ENCODE measurements at regions not wholly inside any gene's neighbourhood (a gene's known extent, or its start where the extent isn't known, plus 50 kb on each side); places are given as distances from the start of the nearest gene placed in this dataset.

- Histone ChIP-seq H3K27ac (ENCODE audit: extremely low read depth, low read depth, low read length) (no peak overlapping the region), H3K4me1 (ENCODE audit: control insufficient read depth, insufficient read depth, low read length) (peaks cover 15% of the 10 kb centered on the region), H3K9me3 (ENCODE audit: control insufficient read depth, insufficient read depth, low read depth, low read length) (no peaks in the 10 kb centered on the region), H3K36me3 (ENCODE audit: control insufficient read depth in 2 of 2, insufficient read depth in 1 of 2, low read length in 2 of 2) (no peaks in the 10 kb centered on the region), H3K4me3 (ENCODE audit: low read depth, low read length) (no peak overlapping the region)
- ChIA-PET CTCF (interaction anchor here (0.6 kb wide), 1 partner anchor 313 kb away, joined by 4 read pairs; no protein-coding TSS in a partner anchor), POLR2A (no interaction called here)
- TF ChIP-seq, protein P1, sequence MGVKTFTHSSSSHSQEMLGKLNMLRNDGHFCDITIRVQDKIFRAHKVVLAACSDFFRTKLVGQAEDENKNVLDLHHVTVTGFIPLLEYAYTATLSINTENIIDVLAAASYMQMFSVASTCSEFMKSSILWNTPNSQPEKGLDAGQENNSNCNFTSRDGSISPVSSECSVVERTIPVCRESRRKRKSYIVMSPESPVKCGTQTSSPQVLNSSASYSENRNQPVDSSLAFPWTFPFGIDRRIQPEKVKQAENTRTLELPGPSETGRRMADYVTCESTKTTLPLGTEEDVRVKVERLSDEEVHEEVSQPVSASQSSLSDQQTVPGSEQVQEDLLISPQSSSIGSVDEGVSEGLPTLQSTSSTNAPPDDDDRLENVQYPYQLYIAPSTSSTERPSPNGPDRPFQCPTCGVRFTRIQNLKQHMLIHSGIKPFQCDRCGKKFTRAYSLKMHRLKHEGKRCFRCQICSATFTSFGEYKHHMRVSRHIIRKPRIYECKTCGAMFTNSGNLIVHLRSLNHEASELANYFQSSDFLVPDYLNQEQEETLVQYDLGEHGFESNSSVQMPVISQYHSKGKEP (tag by site-specific recombination; IDR thresholded peaks at IDR 0.05), result no peak
- no peak for TF ChIP-seq ZNF629 (tag by site-specific recombination; IDR thresholded peaks at IDR 0.05)
- no peak for TF ChIP-seq MYNN (tag by site-specific recombination; IDR thresholded peaks at IDR 0.05; ENCODE audit: borderline replicate concordance)
- no peak for TF ChIP-seq ZNF214 (tag by site-specific recombination; IDR thresholded peaks at IDR 0.05; ENCODE audit: borderline replicate concordance)
- no peak for TF ChIP-seq ZNF555 (tag by site-specific recombination; conservative IDR thresholded peaks at IDR 0.05)
- TF ChIP-seq ZSCAN30 (tag by site-specific recombination; IDR thresholded peaks at IDR 0.05), result no peak
- TF ChIP-seq, protein P2, sequence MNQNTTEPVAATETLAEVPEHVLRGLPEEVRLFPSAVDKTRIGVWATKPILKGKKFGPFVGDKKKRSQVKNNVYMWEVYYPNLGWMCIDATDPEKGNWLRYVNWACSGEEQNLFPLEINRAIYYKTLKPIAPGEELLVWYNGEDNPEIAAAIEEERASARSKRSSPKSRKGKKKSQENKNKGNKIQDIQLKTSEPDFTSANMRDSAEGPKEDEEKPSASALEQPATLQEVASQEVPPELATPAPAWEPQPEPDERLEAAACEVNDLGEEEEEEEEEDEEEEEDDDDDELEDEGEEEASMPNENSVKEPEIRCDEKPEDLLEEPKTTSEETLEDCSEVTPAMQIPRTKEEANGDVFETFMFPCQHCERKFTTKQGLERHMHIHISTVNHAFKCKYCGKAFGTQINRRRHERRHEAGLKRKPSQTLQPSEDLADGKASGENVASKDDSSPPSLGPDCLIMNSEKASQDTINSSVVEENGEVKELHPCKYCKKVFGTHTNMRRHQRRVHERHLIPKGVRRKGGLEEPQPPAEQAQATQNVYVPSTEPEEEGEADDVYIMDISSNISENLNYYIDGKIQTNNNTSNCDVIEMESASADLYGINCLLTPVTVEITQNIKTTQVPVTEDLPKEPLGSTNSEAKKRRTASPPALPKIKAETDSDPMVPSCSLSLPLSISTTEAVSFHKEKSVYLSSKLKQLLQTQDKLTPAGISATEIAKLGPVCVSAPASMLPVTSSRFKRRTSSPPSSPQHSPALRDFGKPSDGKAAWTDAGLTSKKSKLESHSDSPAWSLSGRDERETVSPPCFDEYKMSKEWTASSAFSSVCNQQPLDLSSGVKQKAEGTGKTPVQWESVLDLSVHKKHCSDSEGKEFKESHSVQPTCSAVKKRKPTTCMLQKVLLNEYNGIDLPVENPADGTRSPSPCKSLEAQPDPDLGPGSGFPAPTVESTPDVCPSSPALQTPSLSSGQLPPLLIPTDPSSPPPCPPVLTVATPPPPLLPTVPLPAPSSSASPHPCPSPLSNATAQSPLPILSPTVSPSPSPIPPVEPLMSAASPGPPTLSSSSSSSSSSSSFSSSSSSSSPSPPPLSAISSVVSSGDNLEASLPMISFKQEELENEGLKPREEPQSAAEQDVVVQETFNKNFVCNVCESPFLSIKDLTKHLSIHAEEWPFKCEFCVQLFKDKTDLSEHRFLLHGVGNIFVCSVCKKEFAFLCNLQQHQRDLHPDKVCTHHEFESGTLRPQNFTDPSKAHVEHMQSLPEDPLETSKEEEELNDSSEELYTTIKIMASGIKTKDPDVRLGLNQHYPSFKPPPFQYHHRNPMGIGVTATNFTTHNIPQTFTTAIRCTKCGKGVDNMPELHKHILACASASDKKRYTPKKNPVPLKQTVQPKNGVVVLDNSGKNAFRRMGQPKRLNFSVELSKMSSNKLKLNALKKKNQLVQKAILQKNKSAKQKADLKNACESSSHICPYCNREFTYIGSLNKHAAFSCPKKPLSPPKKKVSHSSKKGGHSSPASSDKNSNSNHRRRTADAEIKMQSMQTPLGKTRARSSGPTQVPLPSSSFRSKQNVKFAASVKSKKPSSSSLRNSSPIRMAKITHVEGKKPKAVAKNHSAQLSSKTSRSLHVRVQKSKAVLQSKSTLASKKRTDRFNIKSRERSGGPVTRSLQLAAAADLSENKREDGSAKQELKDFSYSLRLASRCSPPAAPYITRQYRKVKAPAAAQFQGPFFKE (tag by site-specific recombination; IDR thresholded peaks at IDR 0.05; ENCODE audit: borderline replicate concordance), result no peak
- TF ChIP-seq ZNF426 (tag by site-specific recombination; IDR thresholded peaks at IDR 0.05), result no peak
- TF ChIP-seq ZNF404 (tag by site-specific recombination; IDR thresholded peaks at IDR 0.05), result no peak
- TF ChIP-seq SCRT1 (tag by site-specific recombination; IDR thresholded peaks at IDR 0.05; ENCODE audit: borderline replicate concordance), result no peak
- TF ChIP-seq BCL11A (tag by site-specific recombination; IDR thresholded peaks at IDR 0.05; ENCODE audit: low read depth), result no peak
- TF ChIP-seq, protein P3, sequence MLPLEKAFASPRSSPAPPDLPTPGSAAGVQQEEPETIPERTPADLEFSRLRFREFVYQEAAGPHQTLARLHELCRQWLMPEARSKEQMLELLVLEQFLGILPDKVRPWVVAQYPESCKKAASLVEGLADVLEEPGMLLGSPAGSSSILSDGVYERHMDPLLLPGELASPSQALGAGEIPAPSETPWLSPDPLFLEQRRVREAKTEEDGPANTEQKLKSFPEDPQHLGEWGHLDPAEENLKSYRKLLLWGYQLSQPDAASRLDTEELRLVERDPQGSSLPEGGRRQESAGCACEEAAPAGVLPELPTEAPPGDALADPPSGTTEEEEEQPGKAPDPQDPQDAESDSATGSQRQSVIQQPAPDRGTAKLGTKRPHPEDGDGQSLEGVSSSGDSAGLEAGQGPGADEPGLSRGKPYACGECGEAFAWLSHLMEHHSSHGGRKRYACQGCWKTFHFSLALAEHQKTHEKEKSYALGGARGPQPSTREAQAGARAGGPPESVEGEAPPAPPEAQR (tag by site-specific recombination; IDR thresholded peaks at IDR 0.05), result no peak
- TF ChIP-seq GLI4 (tag by site-specific recombination; IDR thresholded peaks at IDR 0.05), result no peak
- TF ChIP-seq ZNF157 (tag by site-specific recombination; IDR thresholded peaks at IDR 0.05), result no peak
- TF ChIP-seq, protein P4, sequence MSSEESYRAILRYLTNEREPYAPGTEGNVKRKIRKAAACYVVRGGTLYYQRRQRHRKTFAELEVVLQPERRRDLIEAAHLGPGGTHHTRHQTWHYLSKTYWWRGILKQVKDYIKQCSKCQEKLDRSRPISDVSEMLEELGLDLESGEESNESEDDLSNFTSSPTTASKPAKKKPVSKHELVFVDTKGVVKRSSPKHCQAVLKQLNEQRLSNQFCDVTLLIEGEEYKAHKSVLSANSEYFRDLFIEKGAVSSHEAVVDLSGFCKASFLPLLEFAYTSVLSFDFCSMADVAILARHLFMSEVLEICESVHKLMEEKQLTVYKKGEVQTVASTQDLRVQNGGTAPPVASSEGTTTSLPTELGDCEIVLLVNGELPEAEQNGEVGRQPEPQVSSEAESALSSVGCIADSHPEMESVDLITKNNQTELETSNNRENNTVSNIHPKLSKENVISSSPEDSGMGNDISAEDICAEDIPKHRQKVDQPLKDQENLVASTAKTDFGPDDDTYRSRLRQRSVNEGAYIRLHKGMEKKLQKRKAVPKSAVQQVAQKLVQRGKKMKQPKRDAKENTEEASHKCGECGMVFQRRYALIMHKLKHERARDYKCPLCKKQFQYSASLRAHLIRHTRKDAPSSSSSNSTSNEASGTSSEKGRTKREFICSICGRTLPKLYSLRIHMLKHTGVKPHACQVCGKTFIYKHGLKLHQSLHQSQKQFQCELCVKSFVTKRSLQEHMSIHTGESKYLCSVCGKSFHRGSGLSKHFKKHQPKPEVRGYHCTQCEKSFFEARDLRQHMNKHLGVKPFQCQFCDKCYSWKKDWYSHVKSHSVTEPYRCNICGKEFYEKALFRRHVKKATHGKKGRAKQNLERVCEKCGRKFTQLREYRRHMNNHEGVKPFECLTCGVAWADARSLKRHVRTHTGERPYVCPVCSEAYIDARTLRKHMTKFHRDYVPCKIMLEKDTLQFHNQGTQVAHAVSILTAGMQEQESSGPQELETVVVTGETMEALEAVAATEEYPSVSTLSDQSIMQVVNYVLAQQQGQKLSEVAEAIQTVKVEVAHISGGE (tag by site-specific recombination; conservative IDR thresholded peaks at IDR 0.05; ENCODE audit: low read depth), result no peak
- TF ChIP-seq ZBTB21 (tag by site-specific recombination; IDR thresholded peaks at IDR 0.05), result no peak
- no peak for TF ChIP-seq ZNF513 (tag by site-specific recombination; IDR thresholded peaks at IDR 0.05)
- no peak for TF ChIP-seq ZBTB10 (tag by site-specific recombination; IDR thresholded peaks at IDR 0.05)
- TF ChIP-seq ZNF777 (tag by site-specific recombination; IDR thresholded peaks at IDR 0.05; ENCODE audit: borderline replicate concordance), result no peak
Measured at GRCh38 chr1:115400891-115401290, 62.8 kb upstream of the NGF start.
